GM23248 (cell line): ENCODE measurements at regions not wholly inside any gene's neighbourhood (a gene's known extent, or its start where the extent isn't known, plus 50 kb on each side); places are given as distances from the start of the nearest gene placed in this dataset.

Experiments
- DNase-seq: peaks from one replicate; pipeline ENCODE4 v3.0.0-alpha.2; 2015
- H2AFZ ChIP-seq: fragments of 200-600 bp; sonication (generic); 2 replicates; pipeline ENCODE4 v1.6.1; 2016; ENCODE audit warnings: antibody characterized with exemption
- H3F3A ChIP-seq: fragments of 200-600 bp; sonication (generic); 2 replicates; pipeline ENCODE4 v1.6.1; 2016; ENCODE audit warnings: mild to moderate bottlenecking, antibody characterized with exemption, mixed run types; ENCODE audit not compliant: insufficient read depth
- H3K27ac ChIP-seq: fragments of 200-600 bp; sonication (generic); 2 replicates; pipeline ENCODE4 v1.5.1; 2016; ENCODE audit warnings: mild to moderate bottlenecking
- H3K27me3 ChIP-seq: fragments of 200-600 bp; sonication (generic); replicated peaks from 2 replicates; pipeline ENCODE4 v1.6.1; 2016; ENCODE audit warnings: mild to moderate bottlenecking; ENCODE audit not compliant: insufficient read depth
- H3K36me3 ChIP-seq: fragments of 200-600 bp; sonication (generic); 2 replicates; pipeline ENCODE4 v1.6.1; 2016; ENCODE audit warnings: low read depth, mild to moderate bottlenecking
- H3K4me1 ChIP-seq: fragments of 200-600 bp; sonication (generic); 2 replicates; pipeline ENCODE4 v1.6.1; 2016; ENCODE audit warnings: mild to moderate bottlenecking; ENCODE audit not compliant: insufficient read depth
- H3K4me2 ChIP-seq: fragments of 200-600 bp; sonication (generic); one replicate; pipeline ENCODE4 v1.6.1; 2016; ENCODE audit warnings: mild to moderate bottlenecking; ENCODE audit not compliant: unreplicated experiment
- H3K4me3 ChIP-seq: fragments of 200-600 bp; sonication (generic); 2 replicates; pipeline ENCODE4 v1.5.1; 2016; ENCODE audit warnings: mild to moderate bottlenecking
- H3K79me2 ChIP-seq: fragments of 200-600 bp; sonication (generic); 2 replicates; pipeline ENCODE4 v1.6.1; 2016; ENCODE audit warnings: mild to moderate bottlenecking; ENCODE audit not compliant: insufficient read depth
- H3K9ac ChIP-seq: fragments of 200-600 bp; sonication (generic); 2 replicates; pipeline ENCODE4 v1.6.1; 2016; ENCODE audit warnings: mild to moderate bottlenecking
- H3K9me2 ChIP-seq: fragments of 200-600 bp; sonication (generic); 2 replicates; pipeline ENCODE4 v1.6.1; 2016; ENCODE audit warnings: mixed run types, mild to moderate bottlenecking, moderate library complexity; ENCODE audit not compliant: insufficient read depth
- H3K9me3 ChIP-seq: fragments of 200-600 bp; sonication (generic); one replicate; pipeline ENCODE4 v1.6.1; 2017; ENCODE audit warnings: low read depth
- H4K20me1 ChIP-seq: fragments of 200-600 bp; sonication (generic); 2 replicates; pipeline ENCODE4 v1.6.0; 2016; ENCODE audit not compliant: insufficient read depth
- EZH2 ChIP-seq: fragments of 200-600 bp; sonication (generic); IDR thresholded peaks from 2 replicates; pipeline ENCODE4 v1.6.1; 2018; ENCODE audit warnings: antibody characterized with exemption, mild to moderate bottlenecking; ENCODE audit not compliant: insufficient read depth, poor library complexity, severe bottlenecking
- EZH2phosphoT487 ChIP-seq: fragments of 200-600 bp; sonication (generic); IDR thresholded peaks from 2 replicates; pipeline ENCODE4 v1.6.1; 2018; ENCODE audit warnings: antibody characterized with exemption, moderate library complexity, mild to moderate bottlenecking, low read depth; ENCODE audit not compliant: insufficient read depth
- WGBS, 2 experiments: methylation state at CpG; one replicate each; pipeline ENCODE4 v1.1.6; 2015 to 2017; ENCODE audit warnings: low lambda C conversion rate in 2 of 2, low coverage in 1 of 2; ENCODE audit errors: missing lambda C conversion rate in 2 of 2; 5-methylcytosine and 5-hydroxymethylcytosine counted together
- in situ Hi-C: fragments of 300-500 bp; cut with MboI; formaldehyde crosslinking; loops from 2 replicates; pipeline ENCODE4 v1.15.0; 2020

DNA sequence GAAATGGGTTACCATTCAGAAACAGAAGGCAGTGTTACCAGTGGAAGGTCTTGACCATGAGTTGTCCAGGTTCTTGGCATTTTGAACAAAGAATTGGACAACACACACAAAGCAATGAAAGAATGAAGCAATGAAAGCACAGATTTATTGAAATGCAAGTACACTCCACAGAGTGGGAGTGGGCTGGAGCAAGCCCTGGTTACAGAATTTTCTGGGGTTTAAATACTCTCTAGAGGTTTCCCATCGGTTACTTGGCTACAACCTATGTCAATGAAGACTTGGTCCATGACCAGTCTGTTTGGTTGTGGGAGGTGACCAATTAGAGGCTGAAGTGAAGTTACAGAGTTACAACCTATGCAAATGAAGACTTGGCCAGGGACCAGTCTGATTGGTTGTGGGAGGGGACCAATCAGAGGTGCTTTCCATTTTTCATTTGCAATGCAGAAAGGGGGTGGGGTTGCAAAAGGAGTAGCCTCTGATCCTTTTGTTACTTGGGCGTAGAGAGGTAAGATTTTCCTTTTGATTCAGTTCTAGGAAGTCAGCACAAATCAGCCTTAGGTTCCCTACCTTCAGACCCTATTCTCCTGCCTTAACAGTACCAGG lies 71.7 kb upstream of the SPRY4 start:
- TF ChIP-seq EZH2 (no peak), EZH2phosphoT487 (no peak)
- Histone ChIP-seq H3K27ac (no peak overlapping the region), H3K9ac (no peak overlapping the region), H3K27me3 (no peaks in the 10 kb centered on the region), H3K4me1 (no peaks in the 10 kb centered on the region), H3K4me3 (no peak overlapping the region), H2AFZ (no peak overlapping the region), H3F3A (no peaks in the 10 kb centered on the region), H3K9me3 (no peaks in the 10 kb centered on the region), H3K9me2 (no peaks in the 10 kb centered on the region), H3K4me2 (no peak overlapping the region), H3K79me2 (no peaks in the 10 kb centered on the region), H3K36me3 (no peaks in the 10 kb centered on the region), H4K20me1 (no peaks in the 10 kb centered on the region)
- WGBS, 2 experiments: 91 to 94% methylated on average over 2 of the region's 2 CpGs
- DNase-seq: no peak
- in situ Hi-C loops: no loop called here

DNA sequence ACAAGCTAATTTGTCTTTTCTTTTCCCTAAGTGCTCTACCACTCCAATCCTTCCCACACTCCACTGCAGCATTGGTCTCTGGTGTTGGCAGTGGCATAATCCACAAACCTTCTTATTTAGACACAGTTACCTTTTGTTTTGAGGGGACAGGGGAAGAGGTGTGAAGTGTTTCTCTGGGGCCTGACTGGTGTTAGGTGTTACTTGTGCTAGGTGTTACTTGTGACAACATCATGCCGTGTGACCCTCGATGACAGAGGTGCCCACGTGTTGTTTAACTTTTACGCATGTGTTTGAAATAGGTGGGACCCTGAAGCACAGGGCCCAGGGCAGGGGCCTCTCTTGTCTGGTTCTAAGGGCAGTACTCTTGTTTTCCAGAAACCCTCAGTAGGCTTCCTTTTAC lies 70.5 kb upstream of the SPRY4 start:
- H3K79me2 ChIP-seq: no peaks in the 10 kb centered on the region
- DNase-seq: no peak
- H3K4me2 ChIP-seq: no peak overlapping the region
- no peaks in the 10 kb centered on the region for H3K36me3 ChIP-seq
- no peaks in the 10 kb centered on the region for H3K27me3 ChIP-seq
- H3K9me3 ChIP-seq: no peaks in the 10 kb centered on the region
- no peak overlapping the region for H3K27ac ChIP-seq
- no peak overlapping the region for H3K9ac ChIP-seq
- TF ChIP-seq EZH2 (no peak), EZH2phosphoT487 (no peak)
- in situ Hi-C loops: no loop called here
- H3K4me1 ChIP-seq: no peaks in the 10 kb centered on the region
- H3K4me3 ChIP-seq: no peak overlapping the region
- 95 to 99% methylated on average over 4 of the region's 4 CpGs for WGBS, 2 experiments
- H2AFZ ChIP-seq: no peak overlapping the region
- no peaks in the 10 kb centered on the region for H3F3A ChIP-seq
- no peaks in the 10 kb centered on the region for H3K9me2 ChIP-seq
- H4K20me1 ChIP-seq: no peaks in the 10 kb centered on the region

DNA sequence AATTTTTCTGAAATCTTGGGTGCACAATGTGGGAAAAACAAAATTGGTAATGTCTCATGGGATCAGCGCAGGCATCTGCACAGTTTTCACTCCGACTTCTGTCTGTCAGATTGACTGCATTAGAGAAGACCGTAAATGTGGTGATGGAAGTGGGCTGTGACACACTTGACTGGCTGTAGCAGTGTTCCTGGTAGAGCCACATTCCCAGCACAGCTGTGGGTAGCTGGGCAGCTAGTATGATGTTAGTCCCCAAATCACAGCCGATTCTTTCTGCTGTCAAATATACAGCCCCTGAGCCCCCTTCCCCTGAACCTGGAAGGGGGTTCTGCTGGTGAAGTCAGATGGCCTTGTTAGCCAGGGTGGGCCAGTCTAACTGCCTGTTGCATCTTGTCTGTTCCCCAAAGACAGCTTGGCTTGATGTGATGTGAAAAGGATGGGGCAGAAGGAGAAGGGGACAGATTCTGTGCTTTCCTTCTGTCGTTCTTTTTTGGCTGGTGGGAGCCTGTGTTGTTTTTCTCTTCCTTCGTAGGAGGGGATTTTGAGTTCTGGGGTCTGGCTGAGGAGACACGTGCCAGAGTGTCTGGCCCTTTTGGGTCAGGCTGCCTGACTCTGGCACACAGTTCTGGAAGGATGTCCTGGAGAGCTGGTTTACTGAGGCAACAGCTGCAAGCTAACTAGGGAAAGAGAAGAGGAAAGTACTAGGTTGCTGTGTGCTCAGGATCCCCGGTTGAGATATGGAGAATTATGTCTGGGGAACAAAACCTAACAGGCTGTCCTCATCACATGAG lies 66.4 kb upstream of the SPRY4 start:
- no peak overlapping the region for H3K27ac ChIP-seq
- no peaks in the 10 kb centered on the region for H3K9me2 ChIP-seq
- H3K27me3 ChIP-seq: no peaks in the 10 kb centered on the region
- H3K4me3 ChIP-seq: no peak overlapping the region
- H3F3A ChIP-seq: no peaks in the 10 kb centered on the region
- WGBS, 2 experiments: 61 to 62% methylated on average over 8 of the region's 8 CpGs
- DNase-seq: no peak
- no peaks in the 10 kb centered on the region for H4K20me1 ChIP-seq
- no peak for TF ChIP-seq EZH2phosphoT487
- no peak for TF ChIP-seq EZH2
- H3K4me2 ChIP-seq: no peak overlapping the region
- no peaks in the 10 kb centered on the region for H3K36me3 ChIP-seq
- H3K79me2 ChIP-seq: no peaks in the 10 kb centered on the region
- no peak overlapping the region for H2AFZ ChIP-seq
- in situ Hi-C loops: no loop called here
- H3K4me1 ChIP-seq: peaks cover 4% of the 10 kb centered on the region; the same call in 1 of the 2 replicates
- H3K9ac ChIP-seq: no peak overlapping the region
- no peaks in the 10 kb centered on the region for H3K9me3 ChIP-seq

DNA sequence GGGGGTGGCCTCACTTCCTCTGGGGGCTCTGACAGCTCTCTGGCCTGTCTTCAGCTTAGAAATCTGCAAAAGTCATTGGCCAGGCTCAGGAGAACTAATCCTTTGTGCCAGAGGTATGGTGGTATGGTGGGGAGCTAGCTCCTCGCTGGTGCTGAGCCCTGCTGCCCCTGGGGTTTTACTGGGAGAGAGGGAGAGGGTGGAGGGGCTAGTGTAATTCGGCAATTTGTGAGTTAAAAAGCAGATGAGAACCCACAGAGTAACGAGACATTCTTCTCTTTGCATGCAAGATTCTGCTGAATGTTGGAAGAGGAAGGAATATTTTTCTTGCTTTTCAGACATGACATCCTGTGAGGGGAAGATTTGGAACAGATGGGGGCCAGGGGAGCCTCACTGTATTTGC lies 65.5 kb upstream of the SPRY4 start:
- Histone ChIP-seq H3K9me3 (no peaks in the 10 kb centered on the region), H3K4me1 (peaks cover 13% of the 10 kb centered on the region), H3K36me3 (no peaks in the 10 kb centered on the region), H2AFZ (no peak overlapping the region), H3K79me2 (no peaks in the 10 kb centered on the region), H4K20me1 (no peaks in the 10 kb centered on the region), H3F3A (peaks cover 4% of the 10 kb centered on the region; the same call in 1 of the 2 replicates), H3K27me3 (no peaks in the 10 kb centered on the region), H3K9ac (no peak overlapping the region), H3K9me2 (no peaks in the 10 kb centered on the region), H3K4me3 (no peak overlapping the region), H3K4me2 (no peak overlapping the region), H3K27ac (no peak overlapping the region)
- 23 to 30% methylated on average over 3 of the region's 3 CpGs for WGBS, 2 experiments
- in situ Hi-C loops: no loop called here
- TF ChIP-seq EZH2phosphoT487: no peak
- TF ChIP-seq EZH2: no peak
- DNase-seq: no peak
